A549 (cell line): ENCODE measurements at regions not wholly inside any gene's neighbourhood (a gene's known extent, or its start where the extent isn't known, plus 50 kb on each side); places are given as distances from the start of the nearest gene placed in this dataset.

Source experiments
- CEBPB ChIP-seq, 2 experiments: fragments of >200 bp in 1 of 2; sonication (Bioruptor Twin) in 1 of 2; formaldehyde crosslinking in 1 of 2; IDR thresholded peaks; 2 replicates each; pipeline ENCODE4 v1.6.1; 2012 to 2016
- EP300 ChIP-seq, 2 experiments: fragments of >200 bp; sonication (Bioruptor Twin); formaldehyde crosslinking; IDR thresholded peaks; 2 replicates in 1 of 2; 3 replicates in 1 of 2; pipeline ENCODE4 v1.6.1; 2016 to 2017
- MAFK ChIP-seq: fragments of 450-650 bp; IDR thresholded peaks from 2 replicates; pipeline ENCODE4 v1.6.1; 2014; ENCODE audit not compliant: partially characterized antibody
- POLR2A ChIP-seq: IDR thresholded peaks from 2 replicates; pipeline ENCODE4 v1.6.1; 2012; ENCODE audit warnings: mild to moderate bottlenecking, low read length
- TFCP2L1 ChIP-seq: fragments of 250-450 bp; sonication (Bioruptor Pico); IDR thresholded peaks from 2 replicates; pipeline ENCODE4 v1.5.0; 2021; ENCODE audit warnings: mild to moderate bottlenecking
- TF ChIP-seq, protein P1 (sequence below): fragments of 450-650 bp; IDR thresholded peaks from 2 replicates; pipeline ENCODE4 v1.6.1; 2014; ENCODE audit warnings: antibody characterized with exemption
- TF ChIP-seq, protein P2 (sequence below): fragments of >200 bp; sonication (Bioruptor Twin); formaldehyde crosslinking; IDR thresholded peaks from 3 replicates; pipeline ENCODE4 v1.5.1; 2016
- TF ChIP-seq, protein P3 (sequence below): IDR thresholded peaks from 2 replicates; pipeline ENCODE4 v1.6.1; 2012
- TF ChIP-seq, protein P4 (sequence below): fragments of 250-450 bp; sonication (Bioruptor Pico); IDR thresholded peaks from 2 replicates; pipeline ENCODE4 v1.5.0; 2020; ENCODE audit warnings: low read depth, mild to moderate bottlenecking, moderate library complexity
- TF ChIP-seq, protein P5 (sequence below): fragments of 200-600 bp; sonication (generic); IDR thresholded peaks from 2 replicates; pipeline ENCODE4 v1.6.1; 2016; ENCODE audit warnings: antibody characterized with exemption, mild to moderate bottlenecking, moderate library complexity

DNA sequence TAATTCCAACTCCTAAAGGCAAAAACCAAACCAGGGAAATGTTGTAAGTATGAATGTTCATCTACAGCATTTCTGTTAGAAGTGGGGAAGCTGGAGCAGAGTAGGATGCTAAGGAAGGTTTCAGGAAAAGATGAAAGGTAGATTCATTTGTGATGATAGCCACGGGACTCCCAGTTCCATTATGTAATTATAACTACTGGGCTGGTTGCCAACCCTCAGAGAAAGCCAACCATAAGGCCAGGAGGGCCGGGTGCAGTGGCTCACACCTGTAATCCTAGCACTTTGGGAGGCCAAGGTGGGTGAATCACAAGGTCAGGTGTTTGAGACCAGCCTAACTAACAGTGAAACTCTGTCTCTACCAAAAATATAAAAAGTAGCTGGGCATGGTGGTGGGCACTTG lies 288.9 kb upstream of the ETAA1 start:
- TF ChIP-seq, protein P1, sequence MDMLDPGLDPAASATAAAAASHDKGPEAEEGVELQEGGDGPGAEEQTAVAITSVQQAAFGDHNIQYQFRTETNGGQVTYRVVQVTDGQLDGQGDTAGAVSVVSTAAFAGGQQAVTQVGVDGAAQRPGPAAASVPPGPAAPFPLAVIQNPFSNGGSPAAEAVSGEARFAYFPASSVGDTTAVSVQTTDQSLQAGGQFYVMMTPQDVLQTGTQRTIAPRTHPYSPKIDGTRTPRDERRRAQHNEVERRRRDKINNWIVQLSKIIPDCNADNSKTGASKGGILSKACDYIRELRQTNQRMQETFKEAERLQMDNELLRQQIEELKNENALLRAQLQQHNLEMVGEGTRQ = no peak
- TF ChIP-seq, protein P2, sequence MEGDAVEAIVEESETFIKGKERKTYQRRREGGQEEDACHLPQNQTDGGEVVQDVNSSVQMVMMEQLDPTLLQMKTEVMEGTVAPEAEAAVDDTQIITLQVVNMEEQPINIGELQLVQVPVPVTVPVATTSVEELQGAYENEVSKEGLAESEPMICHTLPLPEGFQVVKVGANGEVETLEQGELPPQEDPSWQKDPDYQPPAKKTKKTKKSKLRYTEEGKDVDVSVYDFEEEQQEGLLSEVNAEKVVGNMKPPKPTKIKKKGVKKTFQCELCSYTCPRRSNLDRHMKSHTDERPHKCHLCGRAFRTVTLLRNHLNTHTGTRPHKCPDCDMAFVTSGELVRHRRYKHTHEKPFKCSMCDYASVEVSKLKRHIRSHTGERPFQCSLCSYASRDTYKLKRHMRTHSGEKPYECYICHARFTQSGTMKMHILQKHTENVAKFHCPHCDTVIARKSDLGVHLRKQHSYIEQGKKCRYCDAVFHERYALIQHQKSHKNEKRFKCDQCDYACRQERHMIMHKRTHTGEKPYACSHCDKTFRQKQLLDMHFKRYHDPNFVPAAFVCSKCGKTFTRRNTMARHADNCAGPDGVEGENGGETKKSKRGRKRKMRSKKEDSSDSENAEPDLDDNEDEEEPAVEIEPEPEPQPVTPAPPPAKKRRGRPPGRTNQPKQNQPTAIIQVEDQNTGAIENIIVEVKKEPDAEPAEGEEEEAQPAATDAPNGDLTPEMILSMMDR = no peak
- TF ChIP-seq POLR2A (no peak), EP300 (IDR thresholded peaks at IDR 0.05) (no peak), TFCP2L1 (CRISPR knock-in tag) (no peak), MAFK (no peak), CEBPB (IDR thresholded peaks at IDR 0.05) (no peak)
- TF ChIP-seq, protein P3, sequence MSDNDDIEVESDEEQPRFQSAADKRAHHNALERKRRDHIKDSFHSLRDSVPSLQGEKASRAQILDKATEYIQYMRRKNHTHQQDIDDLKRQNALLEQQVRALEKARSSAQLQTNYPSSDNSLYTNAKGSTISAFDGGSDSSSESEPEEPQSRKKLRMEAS = no peak
- TF ChIP-seq, protein P4, sequence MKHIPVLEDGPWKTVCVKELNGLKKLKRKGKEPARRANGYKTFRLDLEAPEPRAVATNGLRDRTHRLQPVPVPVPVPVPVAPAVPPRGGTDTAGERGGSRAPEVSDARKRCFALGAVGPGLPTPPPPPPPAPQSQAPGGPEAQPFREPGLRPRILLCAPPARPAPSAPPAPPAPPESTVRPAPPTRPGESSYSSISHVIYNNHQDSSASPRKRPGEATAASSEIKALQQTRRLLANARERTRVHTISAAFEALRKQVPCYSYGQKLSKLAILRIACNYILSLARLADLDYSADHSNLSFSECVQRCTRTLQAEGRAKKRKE (CRISPR knock-in tag) = no peak
- TF ChIP-seq, protein P5, sequence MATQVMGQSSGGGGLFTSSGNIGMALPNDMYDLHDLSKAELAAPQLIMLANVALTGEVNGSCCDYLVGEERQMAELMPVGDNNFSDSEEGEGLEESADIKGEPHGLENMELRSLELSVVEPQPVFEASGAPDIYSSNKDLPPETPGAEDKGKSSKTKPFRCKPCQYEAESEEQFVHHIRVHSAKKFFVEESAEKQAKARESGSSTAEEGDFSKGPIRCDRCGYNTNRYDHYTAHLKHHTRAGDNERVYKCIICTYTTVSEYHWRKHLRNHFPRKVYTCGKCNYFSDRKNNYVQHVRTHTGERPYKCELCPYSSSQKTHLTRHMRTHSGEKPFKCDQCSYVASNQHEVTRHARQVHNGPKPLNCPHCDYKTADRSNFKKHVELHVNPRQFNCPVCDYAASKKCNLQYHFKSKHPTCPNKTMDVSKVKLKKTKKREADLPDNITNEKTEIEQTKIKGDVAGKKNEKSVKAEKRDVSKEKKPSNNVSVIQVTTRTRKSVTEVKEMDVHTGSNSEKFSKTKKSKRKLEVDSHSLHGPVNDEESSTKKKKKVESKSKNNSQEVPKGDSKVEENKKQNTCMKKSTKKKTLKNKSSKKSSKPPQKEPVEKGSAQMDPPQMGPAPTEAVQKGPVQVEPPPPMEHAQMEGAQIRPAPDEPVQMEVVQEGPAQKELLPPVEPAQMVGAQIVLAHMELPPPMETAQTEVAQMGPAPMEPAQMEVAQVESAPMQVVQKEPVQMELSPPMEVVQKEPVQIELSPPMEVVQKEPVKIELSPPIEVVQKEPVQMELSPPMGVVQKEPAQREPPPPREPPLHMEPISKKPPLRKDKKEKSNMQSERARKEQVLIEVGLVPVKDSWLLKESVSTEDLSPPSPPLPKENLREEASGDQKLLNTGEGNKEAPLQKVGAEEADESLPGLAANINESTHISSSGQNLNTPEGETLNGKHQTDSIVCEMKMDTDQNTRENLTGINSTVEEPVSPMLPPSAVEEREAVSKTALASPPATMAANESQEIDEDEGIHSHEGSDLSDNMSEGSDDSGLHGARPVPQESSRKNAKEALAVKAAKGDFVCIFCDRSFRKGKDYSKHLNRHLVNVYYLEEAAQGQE = no peak
